Neural cell (in vitro differentiated cells): ENCODE measurements at regions not wholly inside any gene's neighbourhood (a gene's known extent, or its start where the extent isn't known, plus 50 kb on each side); places are given as distances from the start of the nearest gene placed in this dataset.

Experiments
- H2AFZ ChIP-seq: fragments of 200-600, 300-800 bp; sonication (generic), shearing (Covaris generic); 2 replicates; pipeline ENCODE4 v1.6.0; 2014; ENCODE audit warnings: low read depth, mild to moderate bottlenecking, antibody characterized with exemption, low read length, moderate library complexity
- H3F3A ChIP-seq: fragments of 200-600 bp; shearing (Covaris generic); 2 replicates; pipeline ENCODE4 v1.6.1; 2016; ENCODE audit warnings: mild to moderate bottlenecking, moderate library complexity, mixed read lengths, antibody characterized with exemption, low read length; ENCODE audit not compliant: insufficient read depth, poor library complexity, severe bottlenecking
- H3K27ac ChIP-seq: fragments of 200-600, 300-800 bp; sonication (generic), shearing (Covaris generic); 2 replicates; pipeline ENCODE4 v1.5.1; 2014; ENCODE audit warnings: mild to moderate bottlenecking, low read length, moderate library complexity
- H3K27me3 ChIP-seq: fragments of 300-800, 200-600 bp; sonication (generic), shearing (Covaris generic); 2 replicates; pipeline ENCODE4 v1.6.0; 2014; ENCODE audit warnings: mild to moderate bottlenecking, low read depth, low read length, moderate library complexity; ENCODE audit not compliant: insufficient read depth
- H3K36me3 ChIP-seq: fragments of 300-800, 200-600 bp; sonication (generic), shearing (Covaris generic); 2 replicates; pipeline ENCODE4 v1.5.1; 2014; ENCODE audit warnings: mild to moderate bottlenecking, antibody characterized with exemption, low read length, moderate library complexity; ENCODE audit not compliant: insufficient read depth
- H3K4me2 ChIP-seq: fragments of 300-800, 200-600 bp; sonication (generic), shearing (Covaris generic); 2 replicates; pipeline ENCODE4 v1.6.0; 2014; ENCODE audit warnings: mild to moderate bottlenecking, low read length
- H3K4me3 ChIP-seq: fragments of 300-800, 200-600 bp; sonication (generic), shearing (Covaris generic); 2 replicates; pipeline ENCODE4 v1.5.1; 2014; ENCODE audit warnings: mild to moderate bottlenecking, low read length, moderate library complexity
- H3K79me2 ChIP-seq: fragments of 200-600 bp; shearing (Covaris generic); replicated peaks from 2 replicates; pipeline ENCODE4 v1.6.0; 2014; ENCODE audit warnings: mild to moderate bottlenecking, low read length, moderate library complexity; ENCODE audit not compliant: insufficient read depth
- H3K9ac ChIP-seq: fragments of 300-800, 200-600 bp; sonication (generic), shearing (Covaris generic); 2 replicates; pipeline ENCODE4 v1.6.1; 2016; ENCODE audit warnings: mild to moderate bottlenecking, low read length, mixed read lengths
- H3K9me2 ChIP-seq: fragments of 200-600 bp; shearing (Covaris generic); 2 replicates; pipeline ENCODE4 v1.6.1; 2016; ENCODE audit warnings: mild to moderate bottlenecking, low read length, mixed read lengths; ENCODE audit not compliant: insufficient read depth
- H3K9me3 ChIP-seq: fragments of 200-600, 300-800 bp; sonication (generic), shearing (Covaris generic); 2 replicates; pipeline ENCODE4 v1.6.1; 2016; ENCODE audit warnings: mild to moderate bottlenecking, mixed run types, low read length, moderate library complexity, mixed read lengths
- H4K20me1 ChIP-seq: fragments of 200-600 bp; shearing (Covaris generic); 2 replicates; pipeline ENCODE4 v1.6.1; 2016; ENCODE audit warnings: mild to moderate bottlenecking, mixed run types; ENCODE audit not compliant: insufficient read depth
- EP300 ChIP-seq: fragments of 450-650 bp; conservative IDR thresholded peaks from 2 replicates; pipeline ENCODE4 v1.6.1; 2014; ENCODE audit warnings: antibody characterized with exemption, mild to moderate bottlenecking, moderate library complexity; ENCODE audit not compliant: poor library complexity, severe bottlenecking
- EZH2 ChIP-seq: fragments of 200-600, 300-800 bp; shearing (Covaris generic), sonication (generic); IDR thresholded peaks from 2 replicates; pipeline ENCODE4 v1.6.1; 2014; ENCODE audit warnings: antibody characterized with exemption, low read length, borderline replicate concordance, mild to moderate bottlenecking; ENCODE audit not compliant: insufficient read depth, poor library complexity, severe bottlenecking
- MXI1 ChIP-seq: fragments of 450-650 bp; conservative IDR thresholded peaks from 2 replicates; pipeline ENCODE4 v1.6.1; 2014; ENCODE audit warnings: antibody characterized with exemption, mild to moderate bottlenecking; ENCODE audit not compliant: poor library complexity, severe bottlenecking
- POLR2AphosphoS5 ChIP-seq: IDR thresholded peaks from 2 replicates; pipeline ENCODE4 v1.6.1; 2012
- RAD21 ChIP-seq: fragments of 450-650 bp; conservative IDR thresholded peaks from 2 replicates; pipeline ENCODE4 v1.6.1; 2014; ENCODE audit warnings: antibody characterized with exemption, mild to moderate bottlenecking, moderate library complexity
- SMC3 ChIP-seq: fragments of 450-650 bp; conservative IDR thresholded peaks from 2 replicates; pipeline ENCODE4 v1.6.1; 2014; ENCODE audit warnings: antibody characterized with exemption, mild to moderate bottlenecking, moderate library complexity; ENCODE audit not compliant: poor library complexity
- TAF1 ChIP-seq: IDR thresholded peaks from 2 replicates; pipeline ENCODE4 v1.6.1; 2012; ENCODE audit warnings: low read depth
- TF ChIP-seq, protein P1 (sequence below): fragments of 450-650 bp; IDR thresholded peaks from 2 replicates; pipeline ENCODE4 v1.5.1; 2014; ENCODE audit warnings: antibody characterized with exemption, mild to moderate bottlenecking, moderate library complexity; ENCODE audit not compliant: poor library complexity, severe bottlenecking
- TF ChIP-seq, protein P2 (sequence below): IDR thresholded peaks from 2 replicates; pipeline ENCODE4 v1.6.1; 2012; ENCODE audit warnings: borderline replicate concordance

DNA sequence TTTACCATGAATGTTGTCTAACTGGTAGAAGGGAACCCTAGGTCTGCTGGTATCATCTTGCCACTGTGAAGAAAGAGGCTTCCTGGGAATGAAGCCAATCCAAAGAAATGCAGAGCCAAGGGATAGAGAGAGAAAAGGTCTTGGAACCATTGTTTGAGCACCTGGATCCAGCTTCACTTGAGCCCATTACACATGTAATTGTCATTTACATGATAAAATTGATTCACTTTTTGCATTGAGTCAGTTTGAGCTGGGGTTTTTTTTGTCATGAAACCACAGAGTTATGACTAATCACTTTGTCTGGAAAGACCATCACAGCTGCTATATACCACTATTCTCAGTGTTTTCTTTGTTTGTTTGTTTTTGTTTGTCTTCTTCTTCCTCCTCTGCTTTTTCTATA lies 112.3 kb downstream of the CBLN4 start:
- H2AFZ ChIP-seq: no peak overlapping the region
- H3K79me2 ChIP-seq: no peaks in the 10 kb centered on the region
- H3K9me2 ChIP-seq: no peaks in the 10 kb centered on the region
- H3K27me3 ChIP-seq: no peaks in the 10 kb centered on the region
- H3K9me3 ChIP-seq: no peaks in the 10 kb centered on the region
- no peak overlapping the region for H3K4me2 ChIP-seq
- H4K20me1 ChIP-seq: no peaks in the 10 kb centered on the region
- no peak for TF ChIP-seq EP300
- TF ChIP-seq, protein P1, sequence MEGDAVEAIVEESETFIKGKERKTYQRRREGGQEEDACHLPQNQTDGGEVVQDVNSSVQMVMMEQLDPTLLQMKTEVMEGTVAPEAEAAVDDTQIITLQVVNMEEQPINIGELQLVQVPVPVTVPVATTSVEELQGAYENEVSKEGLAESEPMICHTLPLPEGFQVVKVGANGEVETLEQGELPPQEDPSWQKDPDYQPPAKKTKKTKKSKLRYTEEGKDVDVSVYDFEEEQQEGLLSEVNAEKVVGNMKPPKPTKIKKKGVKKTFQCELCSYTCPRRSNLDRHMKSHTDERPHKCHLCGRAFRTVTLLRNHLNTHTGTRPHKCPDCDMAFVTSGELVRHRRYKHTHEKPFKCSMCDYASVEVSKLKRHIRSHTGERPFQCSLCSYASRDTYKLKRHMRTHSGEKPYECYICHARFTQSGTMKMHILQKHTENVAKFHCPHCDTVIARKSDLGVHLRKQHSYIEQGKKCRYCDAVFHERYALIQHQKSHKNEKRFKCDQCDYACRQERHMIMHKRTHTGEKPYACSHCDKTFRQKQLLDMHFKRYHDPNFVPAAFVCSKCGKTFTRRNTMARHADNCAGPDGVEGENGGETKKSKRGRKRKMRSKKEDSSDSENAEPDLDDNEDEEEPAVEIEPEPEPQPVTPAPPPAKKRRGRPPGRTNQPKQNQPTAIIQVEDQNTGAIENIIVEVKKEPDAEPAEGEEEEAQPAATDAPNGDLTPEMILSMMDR: no peak
- TF ChIP-seq SMC3: no peak
- TF ChIP-seq TAF1: no peak
- no peak overlapping the region for H3K27ac ChIP-seq
- no peak overlapping the region for H3K9ac ChIP-seq
- H3K4me3 ChIP-seq: no peak overlapping the region
- H3K36me3 ChIP-seq: no peaks in the 10 kb centered on the region
- no peaks in the 10 kb centered on the region for H3F3A ChIP-seq

DNA sequence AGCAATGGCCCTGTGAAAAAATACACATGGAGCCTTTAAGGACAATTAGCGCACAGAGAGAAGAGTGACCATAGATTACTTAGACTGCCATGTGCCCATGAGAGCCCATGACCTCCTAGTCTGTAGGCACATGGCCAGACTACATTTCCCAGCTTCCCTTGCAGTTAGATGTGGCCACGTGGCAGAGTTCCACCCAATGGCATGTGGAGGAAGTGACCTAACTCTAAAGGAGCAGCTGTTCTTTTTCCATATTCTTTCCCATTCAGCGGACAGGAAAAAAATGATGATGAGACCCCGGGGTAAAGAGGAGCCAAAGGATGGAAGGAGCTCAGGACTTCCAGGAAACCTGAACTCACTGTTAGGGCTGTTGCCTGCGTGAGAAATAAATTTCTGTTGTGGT lies 116.6 kb downstream of the CBLN4 start:
- H3K27me3 ChIP-seq: no peaks in the 10 kb centered on the region
- no peaks in the 10 kb centered on the region for H3K9me3 ChIP-seq
- H3K4me2 ChIP-seq: no peak overlapping the region
- no peak for TF ChIP-seq RAD21
- no peak overlapping the region for H2AFZ ChIP-seq
- no peaks in the 10 kb centered on the region for H3K36me3 ChIP-seq
- no peak overlapping the region for H3K4me3 ChIP-seq
- no peak overlapping the region for H3K27ac ChIP-seq
- H4K20me1 ChIP-seq: no peaks in the 10 kb centered on the region
- H3K9ac ChIP-seq: no peak overlapping the region
- H3K9me2 ChIP-seq: no peaks in the 10 kb centered on the region
- no peaks in the 10 kb centered on the region for H3F3A ChIP-seq
- H3K79me2 ChIP-seq: no peaks in the 10 kb centered on the region

DNA sequence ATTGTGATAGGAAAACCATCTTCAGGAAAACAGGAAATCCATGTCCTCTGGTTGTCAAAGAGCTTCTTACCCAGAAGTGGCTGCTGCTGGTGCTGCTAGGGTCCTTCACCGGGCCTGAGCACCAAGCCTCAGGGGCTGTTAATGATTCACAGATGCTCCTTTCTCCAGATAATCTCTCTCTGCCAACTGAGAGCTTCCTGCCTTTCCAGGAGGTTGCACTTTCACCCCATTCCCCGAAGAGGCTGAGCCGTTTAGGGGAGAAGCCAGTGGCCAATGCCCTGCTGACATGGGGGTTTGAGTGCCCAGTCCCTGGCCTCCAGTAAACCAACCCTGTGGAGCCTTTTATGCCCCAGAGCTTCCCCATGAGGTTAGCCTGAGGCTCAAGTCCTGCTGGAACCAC lies 122.4 kb downstream of the CBLN4 start:
- Histone ChIP-seq H3K9me2 (no peaks in the 10 kb centered on the region), H3K27ac (no peak overlapping the region), H3K9ac (no peak overlapping the region), H3F3A (no peaks in the 10 kb centered on the region), H3K4me2 (no peak overlapping the region), H3K79me2 (no peaks in the 10 kb centered on the region), H4K20me1 (no peaks in the 10 kb centered on the region), H3K36me3 (no peaks in the 10 kb centered on the region), H3K27me3 (no peaks in the 10 kb centered on the region), H2AFZ (no peak overlapping the region), H3K4me3 (no peak overlapping the region), H3K9me3 (no peaks in the 10 kb centered on the region)
- TF ChIP-seq RAD21: no peak
- no peak for TF ChIP-seq SMC3
- no peak for TF ChIP-seq POLR2AphosphoS5
- TF ChIP-seq EP300: no peak
- TF ChIP-seq, protein P2, sequence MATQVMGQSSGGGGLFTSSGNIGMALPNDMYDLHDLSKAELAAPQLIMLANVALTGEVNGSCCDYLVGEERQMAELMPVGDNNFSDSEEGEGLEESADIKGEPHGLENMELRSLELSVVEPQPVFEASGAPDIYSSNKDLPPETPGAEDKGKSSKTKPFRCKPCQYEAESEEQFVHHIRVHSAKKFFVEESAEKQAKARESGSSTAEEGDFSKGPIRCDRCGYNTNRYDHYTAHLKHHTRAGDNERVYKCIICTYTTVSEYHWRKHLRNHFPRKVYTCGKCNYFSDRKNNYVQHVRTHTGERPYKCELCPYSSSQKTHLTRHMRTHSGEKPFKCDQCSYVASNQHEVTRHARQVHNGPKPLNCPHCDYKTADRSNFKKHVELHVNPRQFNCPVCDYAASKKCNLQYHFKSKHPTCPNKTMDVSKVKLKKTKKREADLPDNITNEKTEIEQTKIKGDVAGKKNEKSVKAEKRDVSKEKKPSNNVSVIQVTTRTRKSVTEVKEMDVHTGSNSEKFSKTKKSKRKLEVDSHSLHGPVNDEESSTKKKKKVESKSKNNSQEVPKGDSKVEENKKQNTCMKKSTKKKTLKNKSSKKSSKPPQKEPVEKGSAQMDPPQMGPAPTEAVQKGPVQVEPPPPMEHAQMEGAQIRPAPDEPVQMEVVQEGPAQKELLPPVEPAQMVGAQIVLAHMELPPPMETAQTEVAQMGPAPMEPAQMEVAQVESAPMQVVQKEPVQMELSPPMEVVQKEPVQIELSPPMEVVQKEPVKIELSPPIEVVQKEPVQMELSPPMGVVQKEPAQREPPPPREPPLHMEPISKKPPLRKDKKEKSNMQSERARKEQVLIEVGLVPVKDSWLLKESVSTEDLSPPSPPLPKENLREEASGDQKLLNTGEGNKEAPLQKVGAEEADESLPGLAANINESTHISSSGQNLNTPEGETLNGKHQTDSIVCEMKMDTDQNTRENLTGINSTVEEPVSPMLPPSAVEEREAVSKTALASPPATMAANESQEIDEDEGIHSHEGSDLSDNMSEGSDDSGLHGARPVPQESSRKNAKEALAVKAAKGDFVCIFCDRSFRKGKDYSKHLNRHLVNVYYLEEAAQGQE: no peak
- TF ChIP-seq, protein P1: no peak
- TF ChIP-seq MXI1: no peak
- TF ChIP-seq TAF1: no peak
- no peak for TF ChIP-seq EZH2
